Smooth muscle cell of the brain vasculature (primary cell): ENCODE measurements at regions not wholly inside any gene's neighbourhood (a gene's known extent, or its start where the extent isn't known, plus 50 kb on each side); places are given as distances from the start of the nearest gene placed in this dataset.

Experiments used
- DNase-seq: peaks from one replicate; pipeline ENCODE4 v3.0.0-alpha.2; 2012; ENCODE audit warnings: low read depth, low spot score

- DNase-seq = no peak
Observed at GRCh38 chr9:107933516-107933915, 443.9 kb upstream of the KLF4 start.

GRCh38 chr9:107933097-107933496 lies 443.5 kb upstream of the KLF4 start:
- DNase-seq = no peak

GRCh38 chr9:107932601-107933000 lies 443.0 kb upstream of the KLF4 start:
- no peak for DNase-seq

- DNase-seq = no peak
Observed at GRCh38 chr9:107932046-107932445, 442.5 kb upstream of the KLF4 start.

DNA sequence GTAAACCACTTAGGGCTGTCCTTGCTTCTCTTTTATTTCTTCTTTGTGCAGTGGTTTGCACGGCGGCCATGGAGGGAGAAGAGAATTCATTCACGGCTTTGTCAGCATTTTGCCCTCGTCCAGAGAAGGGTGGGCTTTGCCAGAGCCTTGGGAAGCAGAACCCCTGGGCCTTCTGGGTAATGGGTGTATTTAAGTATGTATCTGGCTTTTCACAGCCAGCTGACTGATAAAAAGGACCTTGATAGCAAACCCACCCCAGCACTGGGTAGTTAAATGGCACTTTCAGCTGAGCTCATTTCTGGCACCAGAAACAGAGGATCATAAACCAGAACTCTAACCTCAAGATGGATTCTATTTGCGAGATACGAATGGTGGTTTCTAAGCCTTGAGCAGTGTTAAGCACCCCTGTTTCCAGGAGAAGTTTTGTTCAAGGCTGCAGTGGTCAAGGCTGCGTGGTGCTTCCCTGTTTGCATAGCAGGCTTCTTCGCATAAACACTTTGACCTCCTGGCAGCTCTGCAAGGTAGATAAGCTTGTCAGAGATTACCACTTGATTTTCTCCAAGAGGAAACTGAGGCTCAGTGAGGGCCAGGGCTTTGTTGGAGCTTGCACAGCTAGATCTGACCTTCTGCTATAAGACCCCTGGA lies 441.6 kb upstream of the KLF4 start:
- DNase-seq = no peak

- DNase-seq = peak; percentile 41
Observed at GRCh38 chr9:107929443-107929842, 439.9 kb upstream of the KLF4 start.

DNA sequence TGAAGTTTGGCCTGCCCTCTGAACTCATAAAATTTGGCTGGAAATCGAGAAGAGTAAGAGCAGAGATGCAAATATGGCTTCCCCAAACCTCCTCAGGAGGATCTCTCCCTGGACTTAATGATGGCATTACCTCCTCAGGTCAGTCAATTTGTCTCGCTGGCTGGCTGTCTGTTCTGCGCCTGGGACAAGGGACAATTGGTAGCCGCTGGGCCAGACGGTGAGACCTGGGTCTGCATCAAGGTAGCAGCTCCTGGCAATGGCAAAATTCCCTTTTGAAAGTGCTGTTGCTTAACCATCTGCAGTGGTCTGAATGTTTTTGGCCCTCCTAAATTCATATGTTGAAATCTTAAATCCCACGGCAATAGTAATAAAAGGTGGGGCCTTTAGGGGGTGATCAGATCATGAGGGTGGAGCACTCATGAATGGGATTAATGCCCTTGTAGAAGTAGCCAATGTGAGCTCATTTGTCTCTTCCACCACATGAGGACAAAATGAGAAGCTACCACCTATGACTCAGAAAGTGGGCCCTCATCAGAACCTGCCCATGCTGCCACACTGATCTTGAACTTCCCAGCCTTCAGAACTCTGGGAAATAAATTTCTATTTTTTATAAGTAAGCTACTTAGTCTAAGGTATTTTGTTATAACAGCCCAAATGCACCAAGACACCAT lies 439.3 kb upstream of the KLF4 start:
- no peak for DNase-seq

DNA sequence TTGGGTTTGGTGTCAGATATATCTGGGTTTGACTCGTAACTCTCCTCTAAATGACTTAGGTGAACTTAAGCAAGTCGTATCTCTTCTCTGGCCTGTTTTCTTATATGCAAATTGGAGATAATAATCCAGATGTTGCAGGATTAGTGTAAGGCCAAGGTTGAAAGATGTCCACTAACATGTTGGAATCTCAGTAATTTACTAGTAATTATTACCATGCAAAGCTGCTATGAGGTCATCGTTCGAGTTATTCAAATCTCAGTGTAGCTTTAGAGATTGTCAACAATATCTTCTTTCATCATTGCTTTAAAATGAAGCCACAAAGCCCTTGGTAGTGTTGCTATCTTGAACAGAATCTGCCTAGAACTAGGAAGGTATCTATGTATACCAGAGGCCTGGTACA lies 437.7 kb upstream of the KLF4 start:
- no peak for DNase-seq

DNA sequence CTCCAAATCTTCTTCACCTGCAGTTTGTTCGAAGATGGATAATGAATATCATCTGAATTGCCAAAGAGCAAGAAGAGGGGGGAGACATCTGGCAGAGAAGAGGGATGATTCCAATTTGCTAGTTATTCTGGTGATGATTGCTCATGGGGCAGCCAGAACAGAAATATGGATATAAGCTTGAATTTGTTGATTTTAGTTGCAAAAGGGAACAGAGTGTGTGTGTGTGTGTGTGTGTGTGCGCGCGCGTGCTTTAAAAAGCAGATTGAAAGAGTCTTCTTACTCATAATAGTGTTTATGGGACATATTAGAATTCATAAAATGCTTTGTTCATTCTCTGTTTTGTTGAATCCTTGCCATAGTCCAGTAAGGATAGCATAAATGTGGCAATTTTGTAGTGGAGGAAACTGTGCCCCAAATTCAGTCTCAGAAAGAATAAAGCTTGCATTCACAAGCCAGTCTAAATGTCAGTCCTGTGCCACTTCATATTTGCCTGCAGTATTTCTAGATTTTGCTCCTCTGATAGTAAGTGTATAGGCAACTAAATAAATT lies 436.3 kb upstream of the KLF4 start:
- no peak for DNase-seq

- DNase-seq = no peak
Observed at GRCh38 chr9:107922260-107922659, 432.7 kb upstream of the KLF4 start.

- DNase-seq = no peak
Observed at GRCh38 chr9:107919263-107919662, 429.7 kb upstream of the KLF4 start.

- DNase-seq = no peak
Observed at GRCh38 chr9:107918749-107919148, 429.2 kb upstream of the KLF4 start.

DNA sequence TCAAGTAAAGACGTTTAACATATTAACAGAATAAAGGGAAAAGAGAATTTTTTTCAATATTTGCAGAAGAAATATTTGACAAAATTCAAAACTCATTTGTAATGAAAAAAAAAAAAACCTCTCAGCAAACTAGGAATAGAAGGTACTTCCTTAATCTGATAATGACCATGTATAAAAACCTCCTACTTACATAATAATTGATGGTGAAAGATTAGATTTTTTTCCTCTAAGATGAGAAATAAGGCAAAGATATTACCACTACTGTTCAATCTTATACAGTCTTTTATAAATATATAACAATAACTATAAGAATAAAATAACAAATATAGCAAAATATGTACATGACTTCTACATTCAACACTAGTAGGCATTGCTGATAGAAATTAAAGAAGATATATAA lies 424.6 kb upstream of the KLF4 start:
- DNase-seq = no peak

DNA sequence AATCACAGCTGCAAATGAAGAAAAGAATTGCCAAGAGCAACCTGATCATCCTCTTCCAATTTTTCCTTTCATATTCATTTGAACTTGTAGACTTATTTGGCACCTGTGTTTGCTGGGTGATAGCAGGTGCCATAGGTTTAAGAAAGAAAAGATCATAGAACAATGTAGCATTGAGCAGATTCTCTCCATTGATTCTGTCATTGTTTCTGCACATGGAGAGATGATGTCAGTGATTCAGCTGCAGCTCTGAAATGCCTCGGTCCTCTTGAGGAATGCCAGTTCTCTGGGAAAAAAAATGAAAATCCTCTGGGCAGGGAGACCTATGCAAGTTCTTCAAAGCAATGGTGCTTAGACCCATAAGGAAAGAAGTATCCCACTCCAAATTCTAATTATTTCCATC lies 418.1 kb upstream of the KLF4 start:
- no peak for DNase-seq

DNA sequence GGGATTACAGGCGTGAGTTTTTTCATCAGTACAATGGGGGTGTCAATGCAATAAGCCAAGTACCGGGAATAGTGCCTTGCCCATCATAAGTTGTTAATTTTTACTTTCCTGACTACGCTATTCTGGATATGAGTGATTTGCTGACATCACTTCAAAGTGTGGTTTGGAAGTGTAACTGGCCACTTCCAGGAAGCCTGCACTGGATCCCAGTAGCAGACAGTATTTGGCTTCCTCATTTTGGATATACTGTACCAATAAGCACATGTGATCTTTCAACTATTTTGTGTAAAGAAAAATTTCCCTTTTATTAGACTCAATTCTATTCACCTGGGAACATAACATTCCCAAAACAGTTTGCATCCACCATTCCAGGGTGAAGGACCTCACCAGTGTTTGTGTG lies 417.7 kb upstream of the KLF4 start:
- no peak for DNase-seq

- no peak for DNase-seq
Observed at GRCh38 chr9:107906074-107906473, 416.5 kb upstream of the KLF4 start.

DNA sequence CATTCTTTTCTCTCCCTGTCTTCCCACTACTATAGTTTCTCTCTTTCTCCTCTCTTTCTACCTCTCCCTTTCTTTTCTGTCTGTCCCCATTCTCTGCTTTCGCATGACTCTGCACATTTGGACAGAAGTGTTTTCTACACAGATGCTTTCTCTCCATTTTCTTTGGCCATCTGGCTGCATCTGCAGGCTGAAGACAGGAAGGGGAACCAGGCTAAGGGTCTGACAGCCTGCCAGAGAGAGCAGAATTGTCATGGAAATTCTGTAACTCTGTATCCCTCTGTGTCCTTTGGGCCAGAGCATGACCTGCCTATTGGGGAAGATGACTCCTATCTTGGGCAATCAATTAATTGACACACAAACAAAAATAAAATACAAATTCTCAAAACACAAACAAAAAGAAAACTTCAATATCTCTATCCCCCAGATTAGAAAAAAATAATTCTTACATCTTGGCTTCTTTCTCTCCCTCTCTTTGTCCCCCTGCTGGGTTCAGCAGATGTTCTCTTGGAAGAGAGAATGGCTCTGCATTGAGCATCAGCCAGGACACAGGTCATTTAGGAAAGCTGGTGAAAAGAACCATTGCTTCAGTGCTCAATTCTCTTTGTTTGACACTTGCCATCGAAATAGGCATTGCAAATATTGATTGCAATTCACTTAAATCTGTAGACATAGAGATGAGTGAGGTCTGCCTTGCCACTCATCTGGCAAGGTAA lies 415.9 kb upstream of the KLF4 start:
- DNase-seq = no peak

GRCh38 chr9:107899961-107900330 lies 410.4 kb upstream of the KLF4 start:
- no peak for DNase-seq

DNA sequence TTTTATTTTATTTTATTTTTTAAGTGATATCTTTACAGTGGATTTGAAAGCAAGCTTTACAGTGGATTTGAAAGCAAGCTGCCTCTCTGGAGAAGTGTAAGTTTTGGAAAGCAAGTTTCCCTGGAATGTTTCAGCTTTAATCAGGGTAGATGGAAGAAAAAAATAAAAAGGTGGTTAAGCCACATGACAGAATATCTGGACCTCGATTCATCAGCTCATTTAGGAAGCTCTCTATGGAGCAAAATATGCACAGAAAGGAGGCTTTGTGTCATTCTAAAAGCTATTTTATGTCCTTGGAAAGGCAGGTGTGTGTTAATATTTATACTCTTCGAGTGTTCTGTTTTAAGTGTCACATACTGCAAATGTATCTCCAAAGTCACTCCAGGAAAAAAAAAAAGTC lies 409.2 kb upstream of the KLF4 start:
- DNase-seq = no peak

DNA sequence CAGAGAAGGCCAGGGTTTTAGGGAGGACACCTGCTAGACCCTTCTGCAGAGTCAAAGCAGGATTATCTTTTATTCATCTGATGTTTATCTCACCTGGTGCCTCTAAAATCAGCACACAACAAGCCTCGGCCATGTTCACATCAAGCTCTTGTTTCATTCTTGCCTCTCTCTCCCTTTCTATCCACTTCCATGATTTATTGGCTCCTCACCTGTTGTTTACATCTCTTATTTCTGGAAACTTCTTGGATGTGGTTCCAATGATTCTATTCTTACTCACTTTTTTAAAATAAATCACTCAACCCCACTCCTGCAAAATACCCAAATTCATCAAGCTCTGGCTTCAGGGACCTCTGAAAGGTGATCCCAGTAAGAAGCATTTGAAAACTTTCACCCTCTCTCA lies 407.0 kb upstream of the KLF4 start:
- DNase-seq = no peak

DNA sequence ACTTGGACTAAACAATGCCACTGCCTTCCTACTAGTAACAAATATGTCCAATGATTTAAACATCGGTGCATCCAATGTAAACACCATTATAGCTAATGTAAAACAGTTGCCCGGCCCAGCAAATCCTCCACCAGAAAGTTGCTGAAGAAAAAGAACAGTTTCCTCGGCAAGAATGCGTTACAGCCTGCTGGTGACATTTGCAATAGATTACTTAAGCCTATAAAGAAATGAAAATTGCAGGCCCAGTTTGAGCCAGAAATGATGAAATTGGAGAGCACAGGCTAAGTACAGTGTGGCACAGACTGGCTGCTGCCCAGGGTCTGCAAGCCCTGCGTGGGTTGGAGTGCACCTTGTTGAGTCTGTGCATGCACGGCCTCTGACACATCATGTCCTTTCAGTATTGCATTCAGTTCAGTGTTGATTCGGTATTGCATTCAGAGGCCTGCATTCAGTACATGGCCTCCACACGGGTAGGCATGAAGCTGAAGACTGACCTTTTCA lies 406.0 kb upstream of the KLF4 start:
- DNase-seq = no peak

DNA sequence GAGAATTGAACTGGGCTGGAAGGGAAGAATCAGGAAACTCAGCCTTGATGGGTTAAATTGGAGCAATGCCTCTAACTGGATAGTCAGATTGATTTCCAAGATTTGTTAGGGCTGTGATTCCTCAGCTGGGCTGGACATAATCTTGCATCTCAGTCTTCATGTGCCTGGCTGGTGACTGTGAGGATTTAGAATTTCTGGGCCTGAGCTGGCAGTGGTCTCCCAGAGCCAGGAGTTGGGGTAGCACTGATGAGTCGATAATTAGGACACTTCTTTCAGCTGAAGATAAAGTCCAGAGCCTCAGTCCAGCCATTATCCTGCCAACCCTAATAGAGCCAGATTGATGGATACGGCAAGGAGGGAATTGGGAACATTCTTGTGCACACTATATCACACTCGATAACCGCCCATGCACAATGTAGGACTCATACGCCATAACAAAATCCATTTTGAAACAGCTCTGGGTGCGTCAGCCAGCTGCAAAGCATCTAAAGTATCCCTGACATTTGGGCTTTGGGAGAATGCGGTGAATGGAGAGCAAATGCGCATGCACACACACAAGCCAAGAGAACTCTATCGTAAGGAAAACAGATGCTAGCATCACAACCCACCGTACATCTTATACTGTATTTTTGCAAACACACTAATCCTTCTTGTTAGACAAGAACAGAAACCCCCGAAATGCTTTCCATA lies 405.1 kb upstream of the KLF4 start:
- no peak for DNase-seq
